Trophoblast cell (in vitro differentiated cells and primary cell): ENCODE measurements at regions not wholly inside any gene's neighbourhood (a gene's known extent, or its start where the extent isn't known, plus 50 kb on each side); places are given as distances from the start of the nearest gene placed in this dataset.
A peak's percentile ranks its signal among the peaks of the same experiment; 100 is the strongest.

ENCODE experiments used
- DNase-seq, 2 donors: peaks; one replicate each; pipeline ENCODE4 v3.0.0-alpha.2; 2016
- H2AFZ ChIP-seq: 2 replicates; pipeline ENCODE4 v1.6.1; 2013; ENCODE audit warnings: low read length, moderate library complexity, mild to moderate bottlenecking; ENCODE audit not compliant: insufficient read depth, poor library complexity
- H2AK5ac ChIP-seq: 2 replicates; pipeline ENCODE4 v1.6.1; 2013; ENCODE audit warnings: mild to moderate bottlenecking, low read length
- H2BK120ac ChIP-seq: 2 replicates; pipeline ENCODE4 v1.6.1; 2013; ENCODE audit warnings: low read length, mild to moderate bottlenecking, moderate library complexity; ENCODE audit not compliant: insufficient read depth, poor library complexity
- H2BK12ac ChIP-seq: 2 replicates; pipeline ENCODE4 v1.6.1; 2013; ENCODE audit warnings: mild to moderate bottlenecking, low read length, moderate library complexity
- H2BK5ac ChIP-seq: 2 replicates; pipeline ENCODE4 v1.6.1; 2013; ENCODE audit warnings: low read length, low read depth, moderate library complexity, mild to moderate bottlenecking; ENCODE audit not compliant: poor library complexity
- H3K14ac ChIP-seq: 2 replicates; pipeline ENCODE4 v1.6.1; 2013; ENCODE audit warnings: mild to moderate bottlenecking, low read length
- H3K18ac ChIP-seq: 2 replicates; pipeline ENCODE4 v1.6.1; 2013; ENCODE audit warnings: mild to moderate bottlenecking, low read length
- H3K23ac ChIP-seq: 2 replicates; pipeline ENCODE4 v1.6.1; 2013; ENCODE audit warnings: low read length
- H3K27ac ChIP-seq: 2 replicates; pipeline ENCODE4 v1.5.1; 2013; ENCODE audit warnings: low read depth, mild to moderate bottlenecking, inconsistent platforms, low read length, moderate library complexity
- H3K27me3 ChIP-seq: 2 replicates; pipeline ENCODE4 v1.6.1; 2013; ENCODE audit warnings: inconsistent platforms, mild to moderate bottlenecking, low read length, moderate library complexity; ENCODE audit not compliant: insufficient read depth
- H3K36me3 ChIP-seq, 2 experiments: 1 replicate in 1 of 2; 2 replicates in 1 of 2; pipeline ENCODE4 v1.6.1; 2013; ENCODE audit warnings: low read length in 2 of 2, mild to moderate bottlenecking in 2 of 2, moderate library complexity in 1 of 2; ENCODE audit not compliant: insufficient read depth in 2 of 2, control insufficient read depth in 1 of 2
- H3K4ac ChIP-seq: 2 replicates; pipeline ENCODE4 v1.6.1; 2013; ENCODE audit warnings: low read depth, mild to moderate bottlenecking, low read length, moderate library complexity
- H3K4me1 ChIP-seq, 2 experiments: 1 replicate in 1 of 2; 2 replicates in 1 of 2; pipeline ENCODE4 v1.6.1; 2013; ENCODE audit warnings: low read length in 2 of 2, mild to moderate bottlenecking in 2 of 2, moderate library complexity in 1 of 2; ENCODE audit not compliant: insufficient read depth in 2 of 2, control insufficient read depth in 1 of 2
- H3K4me2 ChIP-seq: 2 replicates; pipeline ENCODE4 v1.6.1; 2013; ENCODE audit warnings: inconsistent platforms, mild to moderate bottlenecking, low read length, moderate library complexity
- H3K4me3 ChIP-seq: 2 replicates; pipeline ENCODE4 v1.5.1; 2013; ENCODE audit warnings: mild to moderate bottlenecking, low read depth, low read length, inconsistent platforms
- H3K79me1 ChIP-seq: one replicate; pipeline ENCODE4 v1.6.1; 2013; ENCODE audit warnings: low read length
- H3K79me2 ChIP-seq: 2 replicates; pipeline ENCODE4 v1.6.1; 2013; ENCODE audit warnings: low read length, mild to moderate bottlenecking; ENCODE audit not compliant: control insufficient read depth, insufficient read depth, poor library complexity
- H3K9ac ChIP-seq: 2 replicates; pipeline ENCODE4 v1.6.1; 2013; ENCODE audit warnings: mild to moderate bottlenecking, low read length
- H3K9me3 ChIP-seq: 2 replicates; pipeline ENCODE4 v1.6.1; 2013; ENCODE audit warnings: low read depth, mild to moderate bottlenecking, control low read depth, inconsistent platforms, low read length; ENCODE audit not compliant: insufficient read depth
- H4K12ac ChIP-seq: 2 replicates; pipeline ENCODE4 v1.6.1; 2013; ENCODE audit warnings: low read depth, mild to moderate bottlenecking, low read length, moderate library complexity
- H4K8ac ChIP-seq: 2 replicates; pipeline ENCODE4 v1.6.1; 2013; ENCODE audit warnings: low read depth, mild to moderate bottlenecking, low read length, moderate library complexity
- H4K91ac ChIP-seq: one replicate; pipeline ENCODE4 v1.6.1; 2013; ENCODE audit warnings: low read depth, mild to moderate bottlenecking, low read length, moderate library complexity
- WGBS: extraction: QIAGEN DNeasy Blood & Tissue Kit; methylation state at CpG from one replicate; pipeline ENCODE4 v1.1.7; 2013; ENCODE audit warnings: missing lambda C conversion rate; ENCODE audit not compliant: insufficient read length, insufficient coverage; ENCODE audit errors: extremely low coverage; 5-methylcytosine and 5-hydroxymethylcytosine counted together

DNA sequence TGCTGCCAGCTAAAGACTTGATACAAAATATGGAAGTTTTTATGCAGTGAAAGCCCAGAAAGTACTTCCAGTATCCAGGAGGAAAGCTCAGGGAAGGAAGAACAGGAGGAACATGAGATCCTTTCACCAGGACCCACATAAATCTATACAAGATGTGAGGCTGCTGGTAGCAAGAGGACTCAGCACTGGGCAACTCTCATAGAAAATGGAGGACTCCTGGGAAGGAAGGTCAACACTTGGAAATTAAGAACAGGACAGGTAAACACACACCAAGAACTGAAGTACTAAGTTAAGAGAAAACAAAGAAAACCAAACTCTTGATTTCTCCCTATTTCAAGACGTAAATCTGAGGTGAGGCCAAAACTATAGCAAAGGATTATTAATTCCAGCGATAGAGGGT, 220.5 kb upstream of the HSF2 start:
- no peak overlapping the region for H2BK12ac ChIP-seq
- no peak overlapping the region for H3K9ac ChIP-seq
- H4K8ac ChIP-seq: no peak overlapping the region
- no CpG with 5 or more reads among the region's 2 CpGs for WGBS
- no peaks in the 10 kb centered on the region for H3K27me3 ChIP-seq
- H3K27ac ChIP-seq: no peak overlapping the region
- no peak overlapping the region for H2AK5ac ChIP-seq
- H4K91ac ChIP-seq: no peak overlapping the region
- no peak overlapping the region for H2BK5ac ChIP-seq
- H3K4me1 ChIP-seq: no peaks in the 10 kb centered on the region
- H3K23ac ChIP-seq: no peak overlapping the region
- H3K9me3 ChIP-seq: no peaks in the 10 kb centered on the region
- H3K79me2 ChIP-seq: no peaks in the 10 kb centered on the region
- H4K12ac ChIP-seq: no peak overlapping the region
- H3K4me2 ChIP-seq: no peak overlapping the region
- H3K18ac ChIP-seq: no peak overlapping the region
- no peak for DNase-seq
- H2AFZ ChIP-seq: no peak overlapping the region
- no peak overlapping the region for H2BK120ac ChIP-seq
- no peak overlapping the region for H3K4me3 ChIP-seq
- no peaks in the 10 kb centered on the region for H3K79me1 ChIP-seq
- H3K4ac ChIP-seq: no peak overlapping the region
- H3K36me3 ChIP-seq: no peaks in the 10 kb centered on the region
- H3K14ac ChIP-seq: no peak overlapping the region

DNA sequence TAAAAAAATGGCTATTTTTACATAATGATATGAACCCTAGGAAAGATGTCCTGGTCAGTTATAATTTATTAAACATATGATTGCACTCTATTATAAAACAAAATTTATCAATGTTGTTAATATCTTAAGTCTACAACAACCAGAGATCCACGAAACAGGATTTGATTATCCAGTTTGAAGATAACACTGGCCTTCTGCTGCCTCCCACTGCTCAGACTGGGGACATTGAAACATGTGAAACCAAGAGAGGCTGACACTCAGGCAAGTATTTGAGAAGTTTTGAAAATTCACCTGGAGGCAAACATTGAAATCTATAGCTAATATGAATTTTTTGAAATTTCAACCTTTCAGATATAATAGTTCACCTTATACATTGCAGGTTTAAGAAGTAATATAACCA, 219.3 kb upstream of the HSF2 start:
- Histone ChIP-seq H3K4me3 (no peak overlapping the region), H3K23ac (no peak overlapping the region), H3K4me1 (no peaks in the 10 kb centered on the region), H3K27ac (no peak overlapping the region), H3K36me3 (no peaks in the 10 kb centered on the region), H3K4ac (no peak overlapping the region), H2BK120ac (no peak overlapping the region), H2BK5ac (no peak overlapping the region), H3K79me2 (no peaks in the 10 kb centered on the region), H3K27me3 (no peaks in the 10 kb centered on the region), H3K9me3 (no peaks in the 10 kb centered on the region), H4K91ac (no peak overlapping the region), H2BK12ac (no peak overlapping the region), H2AK5ac (no peak overlapping the region), H2AFZ (no peak overlapping the region), H3K79me1 (no peaks in the 10 kb centered on the region), H3K14ac (no peak overlapping the region), H3K18ac (no peak overlapping the region), H3K4me2 (no peak overlapping the region), H3K9ac (no peak overlapping the region), H4K8ac (no peak overlapping the region), H4K12ac (no peak overlapping the region)
- no peak for DNase-seq
- no CpG with 5 or more reads among the region's 1 CpG for WGBS

GRCh38 chr6:122182061-122182460, 217.4 kb upstream of the HSF2 start:
- no peak overlapping the region for H2BK120ac ChIP-seq
- no peaks in the 10 kb centered on the region for H3K4me1 ChIP-seq
- H2BK5ac ChIP-seq: no peak overlapping the region
- H3K9ac ChIP-seq: no peak overlapping the region
- no peaks in the 10 kb centered on the region for H3K27me3 ChIP-seq
- WGBS: no CpG with 5 or more reads among the region's 4 CpGs
- H3K9me3 ChIP-seq: no peaks in the 10 kb centered on the region
- no peak overlapping the region for H3K4me3 ChIP-seq
- H3K27ac ChIP-seq: no peak overlapping the region
- H2AFZ ChIP-seq: no peak overlapping the region
- H3K4ac ChIP-seq: no peak overlapping the region
- H3K36me3 ChIP-seq: no peaks in the 10 kb centered on the region
- no peak overlapping the region for H2BK12ac ChIP-seq
- no peak overlapping the region for H4K8ac ChIP-seq
- H3K79me1 ChIP-seq: no peaks in the 10 kb centered on the region
- H3K14ac ChIP-seq: no peak overlapping the region
- DNase-seq: no peak
- no peak overlapping the region for H2AK5ac ChIP-seq
- H3K18ac ChIP-seq: no peak overlapping the region
- no peaks in the 10 kb centered on the region for H3K79me2 ChIP-seq
- H4K91ac ChIP-seq: no peak overlapping the region
- H3K4me2 ChIP-seq: no peak overlapping the region
- H3K23ac ChIP-seq: no peak overlapping the region
- no peak overlapping the region for H4K12ac ChIP-seq

DNA sequence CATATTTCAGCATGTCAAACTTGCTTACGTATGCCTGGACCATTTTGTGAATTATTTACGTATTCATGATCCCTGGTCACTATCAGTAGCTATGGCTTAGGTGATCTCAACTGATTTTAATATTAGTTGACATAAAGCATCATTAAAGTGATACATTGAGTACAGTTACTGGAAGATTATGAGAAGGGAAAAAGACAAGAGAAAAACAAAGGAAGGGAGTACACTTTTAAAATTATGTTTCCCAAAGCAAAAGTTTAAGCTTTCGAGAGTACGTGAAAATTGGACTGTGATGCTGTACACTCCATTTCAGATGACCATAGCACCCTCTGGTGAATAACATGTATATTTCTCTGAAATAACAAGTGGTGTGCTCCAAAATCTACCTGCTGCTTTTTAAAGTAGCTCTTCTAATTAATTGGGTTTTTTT, 215.0 kb upstream of the HSF2 start:
- no peak overlapping the region for H4K12ac ChIP-seq
- no peak overlapping the region for H3K27ac ChIP-seq
- no peak overlapping the region for H2AFZ ChIP-seq
- H3K4ac ChIP-seq: no peak overlapping the region
- H3K36me3 ChIP-seq: no peaks in the 10 kb centered on the region
- no peak overlapping the region for H4K8ac ChIP-seq
- no peak overlapping the region for H3K9ac ChIP-seq
- H3K4me2 ChIP-seq: no peak overlapping the region
- no peaks in the 10 kb centered on the region for H3K4me1 ChIP-seq
- H4K91ac ChIP-seq: no peak overlapping the region
- no peaks in the 10 kb centered on the region for H3K27me3 ChIP-seq
- peak in 1 of 2 donors; percentile 50 for DNase-seq
- H3K14ac ChIP-seq: no peak overlapping the region
- H2BK120ac ChIP-seq: no peak overlapping the region
- H3K23ac ChIP-seq: no peak overlapping the region
- no peak overlapping the region for H2BK12ac ChIP-seq
- H3K79me2 ChIP-seq: no peaks in the 10 kb centered on the region
- H3K9me3 ChIP-seq: no peaks in the 10 kb centered on the region
- no peak overlapping the region for H2BK5ac ChIP-seq
- no peak overlapping the region for H2AK5ac ChIP-seq
- no peak overlapping the region for H3K4me3 ChIP-seq
- no peaks in the 10 kb centered on the region for H3K79me1 ChIP-seq
- H3K18ac ChIP-seq: no peak overlapping the region
- WGBS: no CpG with 5 or more reads among the region's 4 CpGs
